22Rv1 (cell line): ENCODE measurements at regions not wholly inside any gene's neighbourhood (a gene's known extent, or its start where the extent isn't known, plus 50 kb on each side); places are given as distances from the start of the nearest gene placed in this dataset.

Experiments
- H3K27ac ChIP-seq: fragments of 450-650 bp; 2 replicates; pipeline ENCODE4 v1.5.1; 2017
- CTCF ChIP-seq: fragments of 450-650 bp; IDR thresholded peaks from 2 replicates; pipeline ENCODE4 v1.5.1; 2017; ENCODE audit warnings: mild to moderate bottlenecking
- ZFX ChIP-seq: fragments of 450-650 bp; IDR thresholded peaks from 2 replicates; pipeline ENCODE4 v1.6.1; 2017; ENCODE audit warnings: antibody characterized with exemption, borderline replicate concordance

DNA sequence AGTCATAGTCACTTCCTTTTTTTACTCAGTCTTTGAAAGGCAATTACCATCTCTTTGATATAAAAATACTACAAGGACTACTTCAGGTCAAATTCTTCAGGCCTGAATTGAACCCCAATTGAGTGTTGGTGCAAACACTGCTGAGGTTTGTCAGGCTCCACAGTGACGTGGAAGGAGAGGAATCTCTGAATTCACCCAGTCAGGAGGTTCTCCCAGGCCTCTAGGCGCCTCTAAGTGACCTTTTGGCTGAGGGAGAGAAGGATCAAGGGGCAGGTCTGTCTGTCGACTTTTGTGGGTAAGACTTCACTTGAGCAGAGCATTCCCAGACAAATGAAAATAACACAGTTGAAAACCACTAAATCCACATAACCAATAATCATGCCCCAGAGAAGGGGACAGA is 227.6 kb upstream of the CHRNA7 start:
- no peak for TF ChIP-seq CTCF

GRCh38 chr15:31803388-31803884 is 226.9 kb upstream of the CHRNA7 start:
- no peak for TF ChIP-seq CTCF
- no peak for TF ChIP-seq ZFX

More for the DNA sequence above, 227.6 kb upstream of the CHRNA7 start:
- no peak overlapping the region for H3K27ac ChIP-seq

DNA sequence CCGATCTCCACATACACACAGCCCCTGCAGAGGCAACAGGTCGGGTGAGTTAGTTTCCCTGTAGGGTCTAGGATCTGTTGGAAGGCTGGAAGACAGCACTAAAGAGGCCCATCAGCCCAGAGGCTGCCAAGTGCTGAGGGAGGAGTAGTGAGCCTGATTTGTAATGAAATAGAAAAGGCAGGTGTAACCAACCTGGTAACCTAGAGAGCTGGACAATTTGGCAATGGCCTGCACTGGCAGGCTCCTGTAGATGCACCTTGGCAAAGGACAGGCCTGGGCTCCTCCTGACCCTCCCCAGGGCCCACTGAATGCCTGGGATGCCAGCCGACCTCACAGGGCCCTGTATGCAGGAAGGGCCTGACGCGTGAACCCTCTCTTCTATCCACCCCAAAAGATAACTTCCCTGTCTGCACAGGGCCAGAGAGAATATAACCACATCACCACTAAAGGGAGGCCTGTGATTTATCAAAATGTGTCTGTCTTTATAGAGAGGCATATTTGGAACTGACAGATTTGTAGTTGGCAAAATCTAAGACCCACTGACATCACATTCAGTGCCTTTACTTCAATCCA is 225.1 kb upstream of the CHRNA7 start:
- H3K27ac ChIP-seq: no peak overlapping the region
- no peak for TF ChIP-seq CTCF
- TF ChIP-seq ZFX: no peak

More at GRCh38 chr15:31803388-31803884, 226.9 kb upstream of the CHRNA7 start:
- H3K27ac ChIP-seq: no peak overlapping the region

- TF ChIP-seq CTCF: no peak
- TF ChIP-seq ZFX: no peak
- no peak overlapping the region for H3K27ac ChIP-seq
These were observed 224.2 kb upstream of the CHRNA7 start for GRCh38 chr15:31806106-31806505.

- H3K27ac ChIP-seq: no peak overlapping the region
- TF ChIP-seq ZFX (no peak), CTCF (no peak)
These were observed 218.7 kb upstream of the CHRNA7 start for GRCh38 chr15:31811641-31812040.

DNA sequence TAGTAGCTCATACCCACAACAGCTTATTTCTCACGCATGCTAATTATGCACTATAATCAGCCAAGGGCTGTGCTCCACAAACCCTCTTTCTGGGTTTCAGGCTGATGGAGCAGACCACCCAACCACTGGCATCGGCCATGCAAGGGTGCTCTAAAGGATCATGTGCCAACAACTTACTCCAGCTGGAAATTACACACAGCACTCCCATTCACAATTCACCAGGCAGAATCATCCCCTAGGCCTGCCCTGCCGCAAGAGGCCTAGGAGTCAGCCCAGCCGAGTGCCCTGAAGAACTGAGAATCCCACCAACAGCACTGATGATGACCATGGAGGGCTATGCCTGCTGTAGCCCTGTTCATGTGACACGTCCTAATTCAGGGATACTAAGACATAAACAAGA is 216.2 kb upstream of the CHRNA7 start:
- TF ChIP-seq ZFX: no peak
- no peak for TF ChIP-seq CTCF
- H3K27ac ChIP-seq: no peak overlapping the region

- TF ChIP-seq CTCF (no peak), ZFX (no peak)
- no peak overlapping the region for H3K27ac ChIP-seq
These were observed 214.7 kb upstream of the CHRNA7 start for GRCh38 chr15:31815411-31816155.
